GM21723 (cell line): ENCODE measurements at regions not wholly inside any gene's neighbourhood (a gene's known extent, or its start where the extent isn't known, plus 50 kb on each side); places are given as distances from the start of the nearest gene placed in this dataset.

Source experiments
- ATAC-seq: cut with Tn5 transposase; IDR thresholded peaks from one replicate; pipeline ENCODE4 v1.9.1; 2021; ENCODE audit warnings: mild to moderate bottlenecking, moderate library complexity; ENCODE audit not compliant: unreplicated experiment

DNA sequence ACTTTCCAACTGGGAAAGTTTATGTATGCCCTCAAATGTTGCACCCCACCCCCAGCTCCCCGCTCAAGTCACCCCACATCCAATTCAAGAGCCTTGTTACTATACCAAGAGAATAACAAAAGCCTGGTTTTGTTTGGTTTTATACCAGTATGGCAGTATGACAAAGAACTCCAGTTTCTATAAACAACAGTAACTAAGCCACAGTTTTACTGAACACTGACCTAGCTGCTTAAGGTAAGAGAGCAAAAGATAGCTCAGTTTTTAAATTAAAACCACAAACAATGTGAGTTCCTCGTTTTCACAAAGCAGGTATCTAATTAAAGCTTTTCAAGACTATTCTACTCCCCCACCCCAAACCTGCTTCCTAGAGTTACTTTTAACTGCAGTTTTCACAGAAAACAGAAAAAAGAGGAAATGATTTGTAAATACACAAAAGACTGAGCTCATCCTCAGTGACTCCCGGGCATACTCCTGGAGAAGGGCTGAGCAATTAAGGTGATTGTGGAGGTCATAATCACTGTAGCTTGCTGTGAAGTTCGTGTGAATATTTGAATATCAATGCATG is 59.3 kb upstream of the LHX8 start:
- no peak for ATAC-seq

DNA sequence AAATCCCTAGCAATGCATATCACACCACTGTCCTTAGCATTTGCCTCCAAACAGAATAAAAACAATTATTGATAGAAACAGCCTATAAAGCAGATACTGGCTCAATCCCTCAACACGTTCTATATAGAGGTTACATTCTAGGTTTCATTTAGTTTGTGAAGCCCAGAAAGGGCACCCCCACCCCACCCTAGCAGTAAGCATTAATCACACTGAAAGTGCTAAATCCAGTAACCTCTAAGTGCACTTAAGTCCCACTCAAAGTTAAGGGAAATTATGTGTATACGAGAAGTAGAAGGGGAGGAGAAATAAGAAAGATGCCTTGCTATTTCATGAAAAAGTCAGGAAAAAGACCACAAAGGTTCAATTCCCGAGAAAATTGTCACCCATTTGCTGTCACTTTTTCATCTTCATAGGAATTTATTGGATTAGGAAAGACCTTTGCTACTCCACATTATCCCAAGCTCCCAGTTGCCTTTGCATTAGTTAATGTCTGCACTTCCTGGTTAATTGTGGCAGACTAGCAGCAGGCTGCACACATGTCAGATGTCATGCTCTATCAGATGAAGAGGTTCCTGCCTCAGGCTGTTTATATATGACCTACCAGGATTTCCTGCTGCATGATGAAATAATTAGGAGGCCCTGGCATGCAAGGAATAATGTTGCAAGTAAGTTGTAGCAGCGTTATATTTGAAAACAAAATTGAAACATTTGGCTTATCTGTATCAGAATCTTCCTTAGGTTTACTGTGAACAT is 54.5 kb upstream of the LHX8 start:
- ATAC-seq, result no peak

DNA sequence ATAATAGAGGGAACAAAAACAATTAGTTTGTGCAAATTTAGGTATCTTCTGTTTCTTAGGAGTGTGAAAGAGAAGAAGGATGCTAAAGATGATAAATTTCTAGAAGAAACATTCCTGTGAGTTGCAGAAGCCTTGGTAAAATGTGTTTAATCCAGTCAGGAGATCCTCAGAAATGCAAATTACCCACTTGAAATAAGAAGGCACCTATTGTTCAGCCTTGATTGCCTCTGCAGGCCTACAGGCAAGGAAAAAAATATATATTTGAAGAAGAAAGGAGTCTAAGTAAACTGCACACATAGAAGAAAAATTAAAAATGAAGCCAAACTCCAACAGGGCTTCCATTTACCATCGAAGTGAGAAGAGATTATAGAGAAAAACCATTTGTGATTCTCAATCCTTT is 51.0 kb upstream of the LHX8 start:
- ATAC-seq, result no peak

DNA sequence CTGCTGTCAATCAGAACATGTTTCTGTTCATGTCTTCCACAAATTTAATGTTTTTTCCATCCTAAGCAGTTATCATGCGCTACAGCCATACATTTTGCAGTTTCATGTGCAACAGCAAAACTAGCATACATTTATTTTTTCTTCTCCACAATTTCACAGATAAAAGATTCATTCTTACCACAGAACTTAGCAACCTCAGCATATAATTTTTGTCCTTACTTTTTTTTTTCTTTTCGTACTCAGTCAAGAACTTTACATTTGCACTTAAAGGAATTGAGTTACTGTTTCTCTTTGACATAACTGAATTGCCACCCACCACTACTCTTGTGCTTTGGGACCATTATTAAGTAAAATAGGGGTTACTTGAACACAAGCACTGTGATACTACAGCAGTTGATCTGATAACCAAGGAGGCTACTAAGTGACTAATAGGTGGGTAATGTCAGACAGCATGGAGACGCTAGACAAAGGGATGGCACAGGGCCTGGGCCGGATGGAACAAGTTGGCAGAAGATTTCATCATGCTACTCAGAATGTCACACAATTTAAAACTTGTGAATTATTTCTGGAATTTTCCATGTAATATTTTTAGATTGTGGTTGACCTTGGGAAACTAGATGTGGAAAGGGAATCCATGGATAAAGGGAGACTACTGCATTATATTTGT is 50.2 kb upstream of the LHX8 start:
- ATAC-seq, result no peak
